NCI-H510A treated with DMSO at 0.1 percent for 48 hours (cell line): ENCODE measurements at regions not wholly inside any gene's neighbourhood (a gene's known extent, or its start where the extent isn't known, plus 50 kb on each side); places are given as distances from the start of the nearest gene placed in this dataset.

Source experiments
- DNase-seq: peaks from one replicate; lab custom pipeline; 2025; lab: John Stamatoyannopoulos, UW

GRCh38 chr2:146271131-146271831 is 1573.5 kb upstream of the ACVR2A start:
- no peak for DNase-seq

- DNase-seq = no peak
Observed at GRCh38 chr2:146270618-146271017, 1574.2 kb upstream of the ACVR2A start.

GRCh38 chr2:146267093-146267492 is 1577.7 kb upstream of the ACVR2A start:
- no peak for DNase-seq

GRCh38 chr2:146265656-146266055 is 1579.2 kb upstream of the ACVR2A start:
- no peak for DNase-seq

GRCh38 chr2:146262606-146263005 is 1582.2 kb upstream of the ACVR2A start:
- DNase-seq = no peak

- DNase-seq = no peak
Observed at GRCh38 chr2:146260551-146260950, 1584.3 kb upstream of the ACVR2A start.

GRCh38 chr2:146259816-146260215 is 1585.0 kb upstream of the ACVR2A start:
- DNase-seq = no peak

- no peak for DNase-seq
Observed at GRCh38 chr2:146258071-146258470, 1586.8 kb upstream of the ACVR2A start.

- DNase-seq = no peak
Observed at GRCh38 chr2:146252119-146252518, 1592.7 kb upstream of the ACVR2A start.

- no peak for DNase-seq
Observed at GRCh38 chr2:146251328-146251727, 1593.5 kb upstream of the ACVR2A start.

GRCh38 chr2:146246736-146247523 is 1597.9 kb upstream of the ACVR2A start:
- DNase-seq = no peak

GRCh38 chr2:146246002-146246735 is 1598.7 kb upstream of the ACVR2A start:
- DNase-seq = no peak

GRCh38 chr2:146244830-146245229 is 1600.0 kb upstream of the ACVR2A start:
- no peak for DNase-seq

GRCh38 chr2:146244131-146244530 is 1600.7 kb upstream of the ACVR2A start:
- no peak for DNase-seq

- DNase-seq = no peak
Observed at GRCh38 chr2:146241023-146241422, 1603.8 kb upstream of the ACVR2A start.

GRCh38 chr2:146240391-146240790 is 1604.4 kb upstream of the ACVR2A start:
- DNase-seq = no peak

- no peak for DNase-seq
Observed at GRCh38 chr2:146239392-146240135, 1605.3 kb upstream of the ACVR2A start.

- DNase-seq = no peak
Observed at GRCh38 chr2:146238254-146238966, 1606.4 kb upstream of the ACVR2A start.

GRCh38 chr2:146235158-146235557 is 1609.7 kb upstream of the ACVR2A start:
- DNase-seq = no peak

GRCh38 chr2:146229508-146230155 is 1615.2 kb upstream of the ACVR2A start:
- DNase-seq = no peak
